ENCODE measurements at regions not wholly inside any gene's neighbourhood (a gene's known extent, or its start where the extent isn't known, plus 50 kb on each side); places are given as distances from the start of the nearest gene placed in this dataset.

- TF ChIP-seq FOXK1 (CRISPR knock-in tag; IDR thresholded peaks at IDR 0.05) = peak; percentile 49; the same call in 1 of the 2 replicates
- TF ChIP-seq ZNF423 (CRISPR knock-in tag; IDR thresholded peaks at IDR 0.05) = no peak
- 0 out of 2 replicates have a peak, but pooled peaks have one; percentile 74 for TF ChIP-seq TEAD1 (CRISPR knock-in tag; IDR thresholded peaks at IDR 0.05)
- TF ChIP-seq, protein P1, sequence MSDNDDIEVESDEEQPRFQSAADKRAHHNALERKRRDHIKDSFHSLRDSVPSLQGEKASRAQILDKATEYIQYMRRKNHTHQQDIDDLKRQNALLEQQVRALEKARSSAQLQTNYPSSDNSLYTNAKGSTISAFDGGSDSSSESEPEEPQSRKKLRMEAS (CRISPR knock-in tag; IDR thresholded peaks at IDR 0.05) = no peak
- 0 out of 2 replicates have a peak, but pooled peaks have one; percentile 38 for TF ChIP-seq RELA (CRISPR knock-in tag; IDR thresholded peaks at IDR 0.05; ENCODE audit: borderline replicate concordance)
- TF ChIP-seq, protein P2, sequence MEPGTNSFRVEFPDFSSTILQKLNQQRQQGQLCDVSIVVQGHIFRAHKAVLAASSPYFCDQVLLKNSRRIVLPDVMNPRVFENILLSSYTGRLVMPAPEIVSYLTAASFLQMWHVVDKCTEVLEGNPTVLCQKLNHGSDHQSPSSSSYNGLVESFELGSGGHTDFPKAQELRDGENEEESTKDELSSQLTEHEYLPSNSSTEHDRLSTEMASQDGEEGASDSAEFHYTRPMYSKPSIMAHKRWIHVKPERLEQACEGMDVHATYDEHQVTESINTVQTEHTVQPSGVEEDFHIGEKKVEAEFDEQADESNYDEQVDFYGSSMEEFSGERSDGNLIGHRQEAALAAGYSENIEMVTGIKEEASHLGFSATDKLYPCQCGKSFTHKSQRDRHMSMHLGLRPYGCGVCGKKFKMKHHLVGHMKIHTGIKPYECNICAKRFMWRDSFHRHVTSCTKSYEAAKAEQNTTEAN (CRISPR knock-in tag; IDR thresholded peaks at IDR 0.05) = peak; percentile 77; the same call in 1 of the 2 replicates
- TF ChIP-seq SMAD3 (CRISPR knock-in tag; IDR thresholded peaks at IDR 0.05; ENCODE audit: borderline replicate concordance) = 0 out of 2 replicates have a peak, but pooled peaks have one; percentile 28
- TF ChIP-seq, protein P3, sequence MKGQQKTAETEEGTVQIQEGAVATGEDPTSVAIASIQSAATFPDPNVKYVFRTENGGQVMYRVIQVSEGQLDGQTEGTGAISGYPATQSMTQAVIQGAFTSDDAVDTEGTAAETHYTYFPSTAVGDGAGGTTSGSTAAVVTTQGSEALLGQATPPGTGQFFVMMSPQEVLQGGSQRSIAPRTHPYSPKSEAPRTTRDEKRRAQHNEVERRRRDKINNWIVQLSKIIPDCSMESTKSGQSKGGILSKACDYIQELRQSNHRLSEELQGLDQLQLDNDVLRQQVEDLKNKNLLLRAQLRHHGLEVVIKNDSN (CRISPR knock-in tag; IDR thresholded peaks at IDR 0.05) = no peak
- TF ChIP-seq FOXP1 (CRISPR knock-in tag; IDR thresholded peaks at IDR 0.05; ENCODE audit: borderline replicate concordance) = peak; percentile 66; the same call in 1 of the 2 replicates
Observed at GRCh38 chr3:127458696-127459604, 131.6 kb downstream of the TPRA1 start (continued).

GRCh38 chr3:127457546-127458145 lies 132.9 kb downstream of the TPRA1 start:
- ATAC-seq (no peak), DNase-seq (ENCODE audit: low spot score) (no peak)
- Mint-ChIP-seq H3K36me3 (no peaks in the 10 kb centered on the region), H3K9me3 (no peaks in the 10 kb centered on the region), H3K4me1 (peaks cover 21% of the 10 kb centered on the region), H3K4me3 (peak overlapping the region; percentile 38; the same call in 1 of the 2 replicates), H3K27ac (no peak overlapping the region), H3K27me3 (ENCODE audit: low read depth) (peaks cover 56% of the 10 kb centered on the region)
- TF ChIP-seq CBFB (CRISPR knock-in tag; IDR thresholded peaks at IDR 0.05; ENCODE audit: low read depth) (no peak), FOXK1 (CRISPR knock-in tag; IDR thresholded peaks at IDR 0.05) (no peak)
- TF ChIP-seq, protein P4, sequence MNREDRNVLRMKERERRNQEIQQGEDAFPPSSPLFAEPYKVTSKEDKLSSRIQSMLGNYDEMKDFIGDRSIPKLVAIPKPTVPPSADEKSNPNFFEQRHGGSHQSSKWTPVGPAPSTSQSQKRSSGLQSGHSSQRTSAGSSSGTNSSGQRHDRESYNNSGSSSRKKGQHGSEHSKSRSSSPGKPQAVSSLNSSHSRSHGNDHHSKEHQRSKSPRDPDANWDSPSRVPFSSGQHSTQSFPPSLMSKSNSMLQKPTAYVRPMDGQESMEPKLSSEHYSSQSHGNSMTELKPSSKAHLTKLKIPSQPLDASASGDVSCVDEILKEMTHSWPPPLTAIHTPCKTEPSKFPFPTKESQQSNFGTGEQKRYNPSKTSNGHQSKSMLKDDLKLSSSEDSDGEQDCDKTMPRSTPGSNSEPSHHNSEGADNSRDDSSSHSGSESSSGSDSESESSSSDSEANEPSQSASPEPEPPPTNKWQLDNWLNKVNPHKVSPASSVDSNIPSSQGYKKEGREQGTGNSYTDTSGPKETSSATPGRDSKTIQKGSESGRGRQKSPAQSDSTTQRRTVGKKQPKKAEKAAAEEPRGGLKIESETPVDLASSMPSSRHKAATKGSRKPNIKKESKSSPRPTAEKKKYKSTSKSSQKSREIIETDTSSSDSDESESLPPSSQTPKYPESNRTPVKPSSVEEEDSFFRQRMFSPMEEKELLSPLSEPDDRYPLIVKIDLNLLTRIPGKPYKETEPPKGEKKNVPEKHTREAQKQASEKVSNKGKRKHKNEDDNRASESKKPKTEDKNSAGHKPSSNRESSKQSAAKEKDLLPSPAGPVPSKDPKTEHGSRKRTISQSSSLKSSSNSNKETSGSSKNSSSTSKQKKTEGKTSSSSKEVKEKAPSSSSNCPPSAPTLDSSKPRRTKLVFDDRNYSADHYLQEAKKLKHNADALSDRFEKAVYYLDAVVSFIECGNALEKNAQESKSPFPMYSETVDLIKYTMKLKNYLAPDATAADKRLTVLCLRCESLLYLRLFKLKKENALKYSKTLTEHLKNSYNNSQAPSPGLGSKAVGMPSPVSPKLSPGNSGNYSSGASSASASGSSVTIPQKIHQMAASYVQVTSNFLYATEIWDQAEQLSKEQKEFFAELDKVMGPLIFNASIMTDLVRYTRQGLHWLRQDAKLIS (CRISPR knock-in tag; IDR thresholded peaks at IDR 0.05; ENCODE audit: borderline replicate concordance) = no peak
- TF ChIP-seq, protein P5, sequence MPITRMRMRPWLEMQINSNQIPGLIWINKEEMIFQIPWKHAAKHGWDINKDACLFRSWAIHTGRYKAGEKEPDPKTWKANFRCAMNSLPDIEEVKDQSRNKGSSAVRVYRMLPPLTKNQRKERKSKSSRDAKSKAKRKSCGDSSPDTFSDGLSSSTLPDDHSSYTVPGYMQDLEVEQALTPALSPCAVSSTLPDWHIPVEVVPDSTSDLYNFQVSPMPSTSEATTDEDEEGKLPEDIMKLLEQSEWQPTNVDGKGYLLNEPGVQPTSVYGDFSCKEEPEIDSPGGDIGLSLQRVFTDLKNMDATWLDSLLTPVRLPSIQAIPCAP (CRISPR knock-in tag; IDR thresholded peaks at IDR 0.05) = no peak
- CTCF ChIA-PET = interaction anchor here (0.9 to 5.7 kb wide), 9 partner anchors 14 to 203 kb away, joined by 3 to 106 read pairs (median 11); no protein-coding TSS in a partner anchor
- POLR2A ChIA-PET = no interaction called here

DNA sequence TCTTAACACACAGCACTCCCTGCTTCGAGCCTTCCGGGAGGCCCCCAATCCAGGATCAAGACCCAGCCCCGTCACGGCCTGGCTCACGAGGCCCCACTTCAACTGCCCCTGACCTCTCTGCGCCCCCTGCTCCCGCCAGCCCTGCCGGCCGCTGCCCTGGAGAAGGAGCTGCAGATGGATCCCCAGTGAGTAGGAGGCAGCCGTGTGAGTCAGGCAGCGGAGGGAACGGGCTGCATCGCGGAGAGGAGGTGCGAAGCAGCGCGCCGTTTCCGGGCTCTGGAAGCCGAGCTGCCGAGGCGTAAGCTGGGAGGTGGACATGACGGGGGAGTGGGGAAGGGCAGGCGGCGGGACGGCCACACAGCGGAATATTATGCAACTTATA lies 133.4 kb downstream of the TPRA1 start:
- H3K27me3 Mint-ChIP-seq (ENCODE audit: low read depth) = peaks cover 56% of the 10 kb centered on the region
- ATAC-seq = peak; percentile 17
- no peak overlapping the region for H3K27ac Mint-ChIP-seq
- DNase-seq (ENCODE audit: low spot score) = peak; percentile 68
- no peaks in the 10 kb centered on the region for H3K9me3 Mint-ChIP-seq
- no peaks in the 10 kb centered on the region for H3K36me3 Mint-ChIP-seq
- peaks cover 21% of the 10 kb centered on the region for H3K4me1 Mint-ChIP-seq
- ChIA-PET POLR2A (no interaction called here), CTCF (interaction anchor here (0.7 to 5.7 kb wide), 13 partner anchors 15 to 475 kb away, joined by 3 to 106 read pairs (median 5); partner anchors contain the start of genes PLXNA1 and PRR20G)
- peak overlapping the region; percentile 38 for H3K4me3 Mint-ChIP-seq
- TF ChIP-seq ZNF138 (CRISPR knock-in tag; conservative IDR thresholded peaks at IDR 0.05) = peak; percentile 66; the same call in 1 of the 2 replicates
- TF ChIP-seq, protein P6, sequence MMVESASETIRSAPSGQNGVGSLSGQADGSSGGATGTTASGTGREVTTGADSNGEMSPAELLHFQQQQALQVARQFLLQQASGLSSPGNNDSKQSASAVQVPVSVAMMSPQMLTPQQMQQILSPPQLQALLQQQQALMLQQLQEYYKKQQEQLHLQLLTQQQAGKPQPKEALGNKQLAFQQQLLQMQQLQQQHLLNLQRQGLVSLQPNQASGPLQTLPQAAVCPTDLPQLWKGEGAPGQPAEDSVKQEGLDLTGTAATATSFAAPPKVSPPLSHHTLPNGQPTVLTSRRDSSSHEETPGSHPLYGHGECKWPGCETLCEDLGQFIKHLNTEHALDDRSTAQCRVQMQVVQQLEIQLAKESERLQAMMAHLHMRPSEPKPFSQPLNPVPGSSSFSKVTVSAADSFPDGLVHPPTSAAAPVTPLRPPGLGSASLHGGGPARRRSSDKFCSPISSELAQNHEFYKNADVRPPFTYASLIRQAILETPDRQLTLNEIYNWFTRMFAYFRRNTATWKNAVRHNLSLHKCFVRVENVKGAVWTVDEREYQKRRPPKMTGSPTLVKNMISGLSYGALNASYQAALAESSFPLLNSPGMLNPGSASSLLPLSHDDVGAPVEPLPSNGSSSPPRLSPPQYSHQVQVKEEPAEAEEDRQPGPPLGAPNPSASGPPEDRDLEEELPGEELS (CRISPR knock-in tag; IDR thresholded peaks at IDR 0.05) = peak; percentile 66; the same call in 1 of the 2 replicates
- TF ChIP-seq FOXK1 (CRISPR knock-in tag; IDR thresholded peaks at IDR 0.05) = 0 out of 2 replicates have a peak, but pooled peaks have one; percentile 54
- no peak for TF ChIP-seq TCF7 (CRISPR knock-in tag; IDR thresholded peaks at IDR 0.05; ENCODE audit: low read depth)
- TF ChIP-seq SMAD4 (CRISPR knock-in tag; IDR thresholded peaks at IDR 0.05) = no peak
- TF ChIP-seq, protein P7, sequence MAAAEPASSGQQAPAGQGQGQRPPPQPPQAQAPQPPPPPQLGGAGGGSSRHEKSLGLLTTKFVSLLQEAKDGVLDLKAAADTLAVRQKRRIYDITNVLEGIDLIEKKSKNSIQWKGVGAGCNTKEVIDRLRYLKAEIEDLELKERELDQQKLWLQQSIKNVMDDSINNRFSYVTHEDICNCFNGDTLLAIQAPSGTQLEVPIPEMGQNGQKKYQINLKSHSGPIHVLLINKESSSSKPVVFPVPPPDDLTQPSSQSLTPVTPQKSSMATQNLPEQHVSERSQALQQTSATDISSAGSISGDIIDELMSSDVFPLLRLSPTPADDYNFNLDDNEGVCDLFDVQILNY (CRISPR knock-in tag; IDR thresholded peaks at IDR 0.05) = peak; percentile 51
- TF ChIP-seq ATF3 (CRISPR knock-in tag; conservative IDR thresholded peaks at IDR 0.05) = no peak
- TF ChIP-seq NR2C2 (CRISPR knock-in tag; IDR thresholded peaks at IDR 0.05) = no peak
- no peak for TF ChIP-seq NR3C1 (CRISPR knock-in tag; conservative IDR thresholded peaks at IDR 0.05; ENCODE audit: low read depth)

Measured in WTC11 (cell line).